ENCODE measurements at regions not wholly inside any gene's neighbourhood (a gene's known extent, or its start where the extent isn't known, plus 50 kb on each side); places are given as distances from the start of the nearest gene placed in this dataset.

- FAIRE-seq, result no peak
- H3K27me3 ChIP-seq (ENCODE audit: control insufficient read depth, insufficient read depth, low read length), result no peaks in the 10 kb centered on the region
- TF ChIP-seq CTCF (IDR thresholded peaks at IDR 0.05; ENCODE audit: borderline replicate concordance, extremely low read depth, insufficient read depth), result no peak
- no peak overlapping the region for H3K4me3 ChIP-seq (ENCODE audit: low read length in 3 of 3)
- no peaks in the 10 kb centered on the region for H3K36me3 ChIP-seq (ENCODE audit: control insufficient read depth in 2 of 3, insufficient read depth in 3 of 3, low read length in 3 of 3)
- intact Hi-C loops (cut with DNase I), result no loop called here
- no peaks in the 10 kb centered on the region for H3K9me3 ChIP-seq (ENCODE audit: control insufficient read depth in 2 of 3, insufficient read depth in 1 of 3, low read length in 3 of 3)
- no peak overlapping the region for H3K9ac ChIP-seq (ENCODE audit: low read length in 3 of 3)
- no peak for DNase-seq
- H3K27ac ChIP-seq (ENCODE audit: low read depth in 2 of 2, low read length in 2 of 2), result no peak overlapping the region
- no peaks in the 10 kb centered on the region for H3K4me1 ChIP-seq (ENCODE audit: control insufficient read depth in 2 of 3, insufficient read depth in 2 of 3, low read depth in 1 of 3, low read length in 3 of 3)
Observed at GRCh38 chrY:7815921-7816320, 904.4 kb upstream of the AMELY start.

- Histone ChIP-seq H3K27me3 (ENCODE audit: control insufficient read depth, insufficient read depth, low read length) (no peaks in the 10 kb centered on the region), H3K9me3 (ENCODE audit: control insufficient read depth in 2 of 3, insufficient read depth in 1 of 3, low read length in 3 of 3) (no peaks in the 10 kb centered on the region), H3K27ac (ENCODE audit: low read depth in 2 of 2, low read length in 2 of 2) (no peak overlapping the region), H3K36me3 (ENCODE audit: control insufficient read depth in 2 of 3, insufficient read depth in 3 of 3, low read length in 3 of 3) (no peaks in the 10 kb centered on the region), H3K4me1 (ENCODE audit: control insufficient read depth in 2 of 3, insufficient read depth in 2 of 3, low read depth in 1 of 3, low read length in 3 of 3) (no peaks in the 10 kb centered on the region), H3K4me3 (ENCODE audit: low read length in 3 of 3) (no peak overlapping the region), H3K9ac (ENCODE audit: low read length in 3 of 3) (no peak overlapping the region)
- TF ChIP-seq CTCF (IDR thresholded peaks at IDR 0.05; ENCODE audit: borderline replicate concordance, extremely low read depth, insufficient read depth), result no peak
- DNase-seq (no peak), FAIRE-seq (no peak)
- intact Hi-C loops (cut with DNase I), result no loop called here
Observed at GRCh38 chrY:7815285-7815684, 903.7 kb upstream of the AMELY start.

GRCh38 chrY:7814361-7814760 lies 902.8 kb upstream of the AMELY start:
- TF ChIP-seq CTCF (IDR thresholded peaks at IDR 0.05; ENCODE audit: borderline replicate concordance, extremely low read depth, insufficient read depth), result no peak
- intact Hi-C loops (cut with DNase I), result no loop called here
- Histone ChIP-seq H3K9me3 (ENCODE audit: control insufficient read depth in 2 of 3, insufficient read depth in 1 of 3, low read length in 3 of 3) (no peaks in the 10 kb centered on the region), H3K4me1 (ENCODE audit: control insufficient read depth in 2 of 3, insufficient read depth in 2 of 3, low read depth in 1 of 3, low read length in 3 of 3) (no peaks in the 10 kb centered on the region), H3K36me3 (ENCODE audit: control insufficient read depth in 2 of 3, insufficient read depth in 3 of 3, low read length in 3 of 3) (no peaks in the 10 kb centered on the region), H3K9ac (ENCODE audit: low read length in 3 of 3) (no peak overlapping the region), H3K27me3 (ENCODE audit: control insufficient read depth, insufficient read depth, low read length) (no peaks in the 10 kb centered on the region), H3K27ac (ENCODE audit: low read depth in 2 of 2, low read length in 2 of 2) (no peak overlapping the region), H3K4me3 (ENCODE audit: low read length in 3 of 3) (no peak overlapping the region)
- DNase-seq (no peak), FAIRE-seq (no peak)

- no peak for FAIRE-seq
- H3K9me3 ChIP-seq (ENCODE audit: control insufficient read depth in 2 of 3, insufficient read depth in 1 of 3, low read length in 3 of 3), result no peaks in the 10 kb centered on the region
- no peaks in the 10 kb centered on the region for H3K4me1 ChIP-seq (ENCODE audit: control insufficient read depth in 2 of 3, insufficient read depth in 2 of 3, low read depth in 1 of 3, low read length in 3 of 3)
- H3K9ac ChIP-seq (ENCODE audit: low read length in 3 of 3), result no peak overlapping the region
- H3K27ac ChIP-seq (ENCODE audit: low read depth in 2 of 2, low read length in 2 of 2), result no peak overlapping the region
- intact Hi-C loops (cut with DNase I), result no loop called here
- no peak overlapping the region for H3K4me3 ChIP-seq (ENCODE audit: low read length in 3 of 3)
- H3K36me3 ChIP-seq (ENCODE audit: control insufficient read depth in 2 of 3, insufficient read depth in 3 of 3, low read length in 3 of 3), result no peaks in the 10 kb centered on the region
- DNase-seq, result no peak
- no peaks in the 10 kb centered on the region for H3K27me3 ChIP-seq (ENCODE audit: control insufficient read depth, insufficient read depth, low read length)
- TF ChIP-seq CTCF (IDR thresholded peaks at IDR 0.05; ENCODE audit: borderline replicate concordance, extremely low read depth, insufficient read depth), result no peak
Observed at GRCh38 chrY:7810359-7810758, 898.8 kb upstream of the AMELY start.
